Retinal pigment epithelial cell (primary cell): ENCODE measurements at regions not wholly inside any gene's neighbourhood (a gene's known extent, or its start where the extent isn't known, plus 50 kb on each side); places are given as distances from the start of the nearest gene placed in this dataset.

Experiments used
- DNase-seq: peaks from one replicate; pipeline ENCODE4 v3.0.0-alpha.2; 2010; ENCODE audit warnings: low read depth
- H3K4me3 ChIP-seq: 2 replicates; pipeline ENCODE4 v1.5.1; 2011; ENCODE audit warnings: mild to moderate bottlenecking, low read length, control low read depth, moderate library complexity
- TF ChIP-seq, protein P1 (sequence below): conservative IDR thresholded peaks from 2 replicates; pipeline ENCODE4 v1.5.1; 2011; ENCODE audit warnings: low read depth, low read length, control low read depth, inconsistent platforms

DNA sequence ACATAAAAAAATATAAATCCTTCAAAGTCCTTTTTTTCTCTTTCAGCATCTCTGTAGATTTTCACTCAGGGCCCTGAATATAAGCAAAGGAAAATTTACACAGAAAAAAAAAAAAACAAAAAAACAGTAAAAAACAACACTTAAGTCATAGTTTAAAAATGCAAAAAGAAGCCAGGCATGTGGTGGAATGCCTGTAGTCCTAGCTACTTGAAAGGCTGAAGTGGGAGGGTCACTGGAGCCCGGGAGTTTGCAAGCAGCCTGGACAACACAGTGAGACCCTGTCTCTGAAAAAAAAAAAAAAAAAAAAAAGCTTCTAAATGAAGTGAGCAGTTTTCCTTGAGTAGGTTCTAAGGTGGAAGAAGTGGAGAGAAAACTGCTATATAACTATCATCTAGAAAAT lies 55.0 kb upstream of the BNC2 start:
- DNase-seq, result no peak
- TF ChIP-seq, protein P1, sequence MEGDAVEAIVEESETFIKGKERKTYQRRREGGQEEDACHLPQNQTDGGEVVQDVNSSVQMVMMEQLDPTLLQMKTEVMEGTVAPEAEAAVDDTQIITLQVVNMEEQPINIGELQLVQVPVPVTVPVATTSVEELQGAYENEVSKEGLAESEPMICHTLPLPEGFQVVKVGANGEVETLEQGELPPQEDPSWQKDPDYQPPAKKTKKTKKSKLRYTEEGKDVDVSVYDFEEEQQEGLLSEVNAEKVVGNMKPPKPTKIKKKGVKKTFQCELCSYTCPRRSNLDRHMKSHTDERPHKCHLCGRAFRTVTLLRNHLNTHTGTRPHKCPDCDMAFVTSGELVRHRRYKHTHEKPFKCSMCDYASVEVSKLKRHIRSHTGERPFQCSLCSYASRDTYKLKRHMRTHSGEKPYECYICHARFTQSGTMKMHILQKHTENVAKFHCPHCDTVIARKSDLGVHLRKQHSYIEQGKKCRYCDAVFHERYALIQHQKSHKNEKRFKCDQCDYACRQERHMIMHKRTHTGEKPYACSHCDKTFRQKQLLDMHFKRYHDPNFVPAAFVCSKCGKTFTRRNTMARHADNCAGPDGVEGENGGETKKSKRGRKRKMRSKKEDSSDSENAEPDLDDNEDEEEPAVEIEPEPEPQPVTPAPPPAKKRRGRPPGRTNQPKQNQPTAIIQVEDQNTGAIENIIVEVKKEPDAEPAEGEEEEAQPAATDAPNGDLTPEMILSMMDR, result no peak
- no peak overlapping the region for H3K4me3 ChIP-seq

DNA sequence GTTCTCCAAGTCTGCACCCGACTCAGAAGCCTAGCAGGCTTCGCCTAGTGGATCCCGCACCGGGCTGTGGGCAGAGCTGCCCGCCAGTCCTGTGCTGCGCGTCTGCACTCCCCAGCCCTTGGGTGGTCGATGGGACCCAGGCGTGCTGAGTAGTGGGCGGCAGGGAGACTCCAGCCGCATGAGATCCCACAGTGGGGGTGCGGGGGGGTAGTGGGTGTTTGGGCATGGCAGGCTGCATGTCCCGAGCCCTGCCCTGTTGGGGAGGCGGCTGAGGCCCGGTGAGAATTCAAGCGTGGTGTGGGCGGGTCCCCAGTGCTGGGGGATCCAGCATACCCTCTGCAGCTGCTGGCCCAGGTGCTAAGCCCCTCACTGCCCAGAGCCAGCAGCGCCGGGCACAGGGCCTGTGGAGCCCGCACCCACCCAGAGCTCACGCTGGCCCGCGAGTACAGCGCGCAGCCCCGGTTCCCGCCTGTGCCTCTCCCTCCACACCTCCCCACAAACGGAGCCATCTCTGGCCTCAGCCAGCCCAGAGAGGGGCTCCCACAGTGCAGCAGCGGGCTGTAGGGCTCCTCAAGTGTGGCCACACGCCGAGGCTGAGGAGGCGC lies 53.9 kb upstream of the BNC2 start:
- TF ChIP-seq, protein P1, result no peak
- no peak overlapping the region for H3K4me3 ChIP-seq
- no peak for DNase-seq

DNA sequence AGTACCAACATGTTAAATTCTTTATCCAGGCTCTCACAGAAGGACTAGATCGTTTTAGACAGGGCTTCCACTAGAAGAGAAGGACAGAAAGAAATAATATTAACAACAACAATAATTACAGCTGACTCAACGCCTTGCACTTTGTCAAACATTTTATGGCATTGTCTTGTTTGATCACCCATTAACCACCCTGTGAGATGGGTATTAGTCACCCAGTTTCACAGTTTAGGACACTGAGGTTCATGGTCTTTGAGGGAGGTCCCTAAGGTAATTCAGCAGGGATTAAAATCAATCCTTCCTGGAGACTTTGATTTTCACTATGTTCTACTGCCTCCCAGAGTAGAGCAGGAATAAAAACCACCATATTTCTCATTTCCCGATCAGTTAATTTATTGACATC lies 51.4 kb upstream of the BNC2 start:
- H3K4me3 ChIP-seq, result no peak overlapping the region
- TF ChIP-seq, protein P1, result no peak
- DNase-seq, result no peak
